Peyer's patch (tissue), 4 donors: ENCODE measurements at regions not wholly inside any gene's neighbourhood (a gene's known extent, or its start where the extent isn't known, plus 50 kb on each side); places are given as distances from the start of the nearest gene placed in this dataset.

Experiments used
- DNase-seq, 3 donors: peaks; one replicate each; pipeline ENCODE4 v3.0.0-alpha.2; 2017 to 2019
- H3K27ac ChIP-seq, 4 donors: fragments of 200-600 bp; sonication (generic); one replicate each; pipeline ENCODE4 v1.5.1; 2016 to 2019
- H3K27me3 ChIP-seq, 2 donors: fragments of 200-600 bp; sonication (generic); one replicate each; pipeline ENCODE4 v1.5.1; 2019
- H3K36me3 ChIP-seq, 3 donors: fragments of 200-600 bp; sonication (generic); one replicate each; pipeline ENCODE4 v1.5.1; 2016 to 2019
- H3K4me1 ChIP-seq, 4 donors: fragments of 200-600 bp; sonication (generic); one replicate each; pipeline ENCODE4 v1.5.1; 2016 to 2019
- H3K4me3 ChIP-seq, 4 donors: fragments of 200-600 bp; sonication (generic); 1 replicate in 3 of 4; 2 replicates in 1 of 4; pipeline ENCODE4 v1.5.1; 2016 to 2019; ENCODE audit warnings: mild to moderate bottlenecking in 1 of 4
- H3K9me3 ChIP-seq, 4 donors: fragments of 200-600 bp; sonication (generic); one replicate each; pipeline ENCODE4 v1.5.1; 2016 to 2019; ENCODE audit warnings: mild to moderate bottlenecking in 1 of 4
- CTCF ChIP-seq, 6 experiments: fragments of 450-650 bp in 4 of 6; fragments of 200-600 bp in 2 of 6; sonication (generic) in 1 of 6; IDR thresholded peaks; one replicate each; pipeline ENCODE4 v1.5.1; 2017 to 2019; ENCODE audit warnings: antibody characterized with exemption in 6 of 6, mild to moderate bottlenecking in 3 of 6, moderate library complexity in 1 of 6
- POLR2A ChIP-seq, 2 donors: fragments of 450-650 bp; IDR thresholded peaks; one replicate each; pipeline ENCODE4 v1.5.1; 2017; ENCODE audit warnings: antibody characterized with exemption in 2 of 2, mild to moderate bottlenecking in 2 of 2, moderate library complexity in 2 of 2

DNA sequence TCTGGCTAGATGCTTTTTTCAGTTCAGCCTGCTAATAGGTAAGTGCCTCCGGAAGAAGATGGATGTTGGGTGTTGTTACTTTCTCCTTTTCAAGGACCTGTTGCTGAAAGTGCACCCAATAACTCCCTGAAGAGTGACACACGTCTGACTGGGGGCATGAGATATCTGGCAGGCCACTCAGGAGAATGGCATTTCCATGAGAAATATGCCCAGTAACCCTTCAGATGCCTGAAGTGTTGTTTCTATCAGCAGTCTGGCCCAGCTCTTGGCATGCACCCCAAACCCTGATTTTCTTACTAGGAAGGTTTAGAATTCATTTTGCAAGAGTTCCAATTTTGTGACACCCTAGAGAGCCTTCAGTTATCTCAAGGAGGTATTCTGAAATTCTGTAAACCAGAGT is 71.5 kb downstream of the ARHGAP35 start:
- peaks cover 0 to 15% (median 0%) of the 10 kb centered on the region in 4 donors for H3K4me1 ChIP-seq
- TF ChIP-seq POLR2A (IDR thresholded peaks at IDR 0.05), result no peak
- no peak for TF ChIP-seq CTCF (IDR thresholded peaks at IDR 0.05)
- no peak overlapping the region for H3K4me3 ChIP-seq
- H3K9me3 ChIP-seq, result no peaks in the 10 kb centered on the region
- H3K27me3 ChIP-seq, result no peaks in the 10 kb centered on the region
- no peak overlapping the region for H3K27ac ChIP-seq
- H3K36me3 ChIP-seq, result no peaks in the 10 kb centered on the region
- no peak for DNase-seq

GRCh38 chr19:46935066-46935663 is 74.4 kb downstream of the ARHGAP35 start:
- no peak for DNase-seq
- H3K27me3 ChIP-seq, result no peaks in the 10 kb centered on the region
- peaks cover 0 to 8% (median 0%) of the 10 kb centered on the region in 4 donors for H3K4me1 ChIP-seq
- H3K9me3 ChIP-seq, result no peaks in the 10 kb centered on the region
- H3K36me3 ChIP-seq, result peaks cover 0 to 12% (median 0%) of the 10 kb centered on the region in 3 donors
- H3K4me3 ChIP-seq, result no peak overlapping the region
- no peak for TF ChIP-seq POLR2A (IDR thresholded peaks at IDR 0.05)
- TF ChIP-seq CTCF (IDR thresholded peaks at IDR 0.05), result no peak
- peak overlapping the region; percentile 42 to 64 (median 48) for H3K27ac ChIP-seq

- peaks cover 0 to 54% (median 16%) of the 10 kb centered on the region in 4 donors for H3K4me1 ChIP-seq
- H3K27ac ChIP-seq, result peak overlapping the region in 1 of 4 donors; percentile 58
Observed at GRCh38 chr19:46943150-46943946, 76.3 kb upstream of the NPAS1 start.

DNA sequence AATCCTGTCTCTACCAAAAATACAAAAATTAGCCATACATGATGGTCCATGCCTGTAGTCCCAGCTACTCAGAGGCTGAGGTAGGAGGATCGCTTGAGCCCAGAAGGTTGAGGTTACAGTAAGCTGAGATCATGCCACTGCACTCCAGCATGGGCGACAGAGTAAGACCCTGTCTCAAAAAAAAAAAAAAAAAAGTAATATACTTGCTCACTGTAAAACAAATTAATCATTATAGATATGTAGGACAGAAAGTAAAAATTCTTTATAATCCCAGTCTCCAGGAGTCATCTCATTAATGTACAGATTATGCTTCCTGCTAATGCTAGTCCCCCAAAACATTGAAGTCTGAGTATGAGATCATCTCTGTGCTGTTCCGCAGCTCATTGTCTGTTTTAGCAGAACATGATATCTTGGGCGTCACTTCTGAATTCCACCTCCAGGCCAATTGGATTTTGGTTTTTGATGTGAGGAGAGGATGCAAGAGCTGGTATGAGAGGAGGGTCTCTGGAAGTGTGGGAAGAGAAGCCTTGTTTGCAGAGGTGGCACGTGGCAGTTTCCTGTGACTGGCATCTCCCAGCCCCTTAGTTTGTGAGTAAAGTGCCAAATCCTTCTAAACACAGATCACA is 75.4 kb upstream of the NPAS1 start:
- Histone ChIP-seq H3K4me3 (no peak overlapping the region), H3K9me3 (no peaks in the 10 kb centered on the region), H3K27me3 (no peaks in the 10 kb centered on the region), H3K27ac (peak overlapping the region in 3 of 4 donors; percentile 71 to 93 (median 92)), H3K4me1 (peaks cover 0 to 54% (median 16%) of the 10 kb centered on the region in 4 donors), H3K36me3 (peaks cover 0 to 15% (median 0%) of the 10 kb centered on the region in 3 donors)
- no peak for DNase-seq
- TF ChIP-seq POLR2A (IDR thresholded peaks at IDR 0.05) (no peak), CTCF (IDR thresholded peaks at IDR 0.05) (no peak)

More at GRCh38 chr19:46943150-46943946, 76.3 kb upstream of the NPAS1 start:
- Histone ChIP-seq H3K4me3 (no peak overlapping the region), H3K36me3 (peaks cover 0 to 15% (median 0%) of the 10 kb centered on the region in 3 donors), H3K9me3 (no peaks in the 10 kb centered on the region), H3K27me3 (no peaks in the 10 kb centered on the region)
- TF ChIP-seq CTCF (IDR thresholded peaks at IDR 0.05) (no peak), POLR2A (IDR thresholded peaks at IDR 0.05) (no peak)
- DNase-seq, result no peak

DNA sequence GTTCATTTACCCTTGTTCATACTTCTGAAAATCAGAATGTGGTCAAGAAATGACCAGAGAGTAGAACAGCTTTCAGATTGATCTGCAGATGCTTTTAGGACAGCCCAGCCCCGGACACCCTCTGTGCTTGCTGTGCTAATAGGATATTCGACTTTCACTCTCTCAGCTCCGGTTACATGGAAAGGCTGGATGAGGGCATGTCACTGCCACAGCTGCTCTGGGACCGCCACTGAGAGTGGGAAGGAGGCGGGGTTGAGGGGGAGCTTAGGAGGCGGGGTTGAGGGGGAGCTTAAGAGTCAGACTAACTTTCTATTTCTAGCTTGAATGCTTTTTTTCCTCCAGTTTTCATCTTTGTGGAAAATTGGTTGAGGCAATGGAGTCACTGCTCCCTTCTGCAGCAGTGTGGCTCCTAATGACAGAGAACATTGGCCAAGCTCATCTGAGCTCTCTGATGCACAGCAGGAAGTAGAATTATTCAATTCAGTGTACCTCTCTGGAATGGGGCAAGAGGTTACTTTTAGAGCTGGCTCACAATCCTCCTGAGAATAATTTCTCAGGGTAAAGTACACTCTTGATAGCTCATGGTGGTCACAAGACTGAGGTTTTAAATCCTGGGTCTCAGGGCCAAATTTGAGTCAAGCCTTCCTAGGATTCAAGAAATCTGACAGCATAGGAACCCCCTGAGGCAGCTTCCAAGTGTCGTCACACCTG is 74.6 kb upstream of the NPAS1 start:
- H3K27ac ChIP-seq, result peak overlapping the region; percentile 21 to 93 (median 82)
- peak in 1 of 3 donors; percentile 61 for DNase-seq
- H3K36me3 ChIP-seq, result peaks cover 0 to 10% (median 0%) of the 10 kb centered on the region in 3 donors
- H3K27me3 ChIP-seq, result no peaks in the 10 kb centered on the region
- TF ChIP-seq POLR2A (IDR thresholded peaks at IDR 0.05) (peak in 1 of 2 donors; percentile 52), CTCF (IDR thresholded peaks at IDR 0.05) (no peak)
- H3K9me3 ChIP-seq, result no peaks in the 10 kb centered on the region
- peaks cover 0 to 61% (median 16%) of the 10 kb centered on the region in 4 donors for H3K4me1 ChIP-seq
- no peak overlapping the region for H3K4me3 ChIP-seq
